Thoracic aorta (tissue), 2 donors: ENCODE measurements at regions not wholly inside any gene's neighbourhood (a gene's known extent, or its start where the extent isn't known, plus 50 kb on each side); places are given as distances from the start of the nearest gene placed in this dataset.

ENCODE experiments used
- ATAC-seq: fragments of 150-250 bp; one replicate; pipeline ENCODE4 v1.8.0; 2017; ENCODE audit warnings: low read depth; ENCODE audit not compliant: insufficient number of reproducible peaks, low FRiP score
- DNase-seq: peaks from one replicate; pipeline ENCODE4 v3.0.0-alpha.2; 2020; ENCODE audit warnings: low spot score
- H3K27ac ChIP-seq, 2 donors: fragments of 200-600 bp; sonication (generic); 1 replicate in 1 of 2; 2 replicates in 1 of 2; pipeline ENCODE4 v1.5.1; 2016; ENCODE audit warnings: mild to moderate bottlenecking in 2 of 2, moderate library complexity in 2 of 2
- H3K27me3 ChIP-seq: fragments of 200-600 bp; sonication (generic); replicated peaks from 2 replicates; pipeline ENCODE4 v1.6.0; 2016; ENCODE audit warnings: mild to moderate bottlenecking; ENCODE audit not compliant: insufficient read depth
- H3K36me3 ChIP-seq: fragments of 200-600 bp; sonication (generic); one replicate; pipeline ENCODE4 v1.5.1; 2016
- H3K4me1 ChIP-seq, 2 donors: fragments of 200-600 bp; sonication (generic); 1 replicate in 1 of 2; 2 replicates in 1 of 2; pipeline versions ENCODE4 v1.5.1 to v1.6.0; 2016; ENCODE audit warnings: low read depth in 2 of 2, mild to moderate bottlenecking in 1 of 2; ENCODE audit not compliant: control insufficient read depth in 1 of 2
- H3K4me3 ChIP-seq: fragments of 200-600 bp; sonication (generic); 2 replicates; pipeline ENCODE4 v1.5.1; 2016; ENCODE audit warnings: mild to moderate bottlenecking
- H3K9me3 ChIP-seq: fragments of 200-600 bp; sonication (generic); 2 replicates; pipeline ENCODE4 v1.5.1; 2016
- CTCF ChIP-seq: fragments of 200-600 bp; sonication (generic); IDR thresholded peaks from one replicate; pipeline ENCODE4 v1.5.1; 2019; ENCODE audit warnings: antibody characterized with exemption

GRCh38 chr4:60366661-60367060 lies 833.5 kb upstream of the ADGRL3 start:
- TF ChIP-seq CTCF: no peak
- DNase-seq (no peak), ATAC-seq (no peak)
- Histone ChIP-seq H3K4me3 (no peak overlapping the region), H3K27ac (no peak overlapping the region), H3K9me3 (no peaks in the 10 kb centered on the region), H3K4me1 (no peaks in the 10 kb centered on the region), H3K27me3 (no peaks in the 10 kb centered on the region), H3K36me3 (no peaks in the 10 kb centered on the region)

- ATAC-seq (no peak), DNase-seq (no peak)
- no peak overlapping the region for H3K4me3 ChIP-seq
- H3K36me3 ChIP-seq: no peaks in the 10 kb centered on the region
- TF ChIP-seq CTCF: no peak
- no peaks in the 10 kb centered on the region for H3K4me1 ChIP-seq
- no peaks in the 10 kb centered on the region for H3K27me3 ChIP-seq
- no peaks in the 10 kb centered on the region for H3K9me3 ChIP-seq
- H3K27ac ChIP-seq: no peak overlapping the region
Measured at GRCh38 chr4:60368986-60369385, 831.1 kb upstream of the ADGRL3 start.

GRCh38 chr4:60378010-60378409 lies 822.1 kb upstream of the ADGRL3 start:
- H3K4me1 ChIP-seq: no peaks in the 10 kb centered on the region

GRCh38 chr4:60384516-60384915 lies 815.6 kb upstream of the ADGRL3 start:
- no peaks in the 10 kb centered on the region for H3K27me3 ChIP-seq
- H3K36me3 ChIP-seq: no peaks in the 10 kb centered on the region
- DNase-seq (no peak), ATAC-seq (no peak)
- no peak overlapping the region for H3K27ac ChIP-seq
- H3K4me3 ChIP-seq: no peak overlapping the region
- no peaks in the 10 kb centered on the region for H3K4me1 ChIP-seq
- H3K9me3 ChIP-seq: no peaks in the 10 kb centered on the region
- TF ChIP-seq CTCF: no peak

More at GRCh38 chr4:60378010-60378409, 822.1 kb upstream of the ADGRL3 start:
- Histone ChIP-seq H3K9me3 (no peaks in the 10 kb centered on the region), H3K4me3 (no peak overlapping the region), H3K27ac (no peak overlapping the region), H3K36me3 (no peaks in the 10 kb centered on the region), H3K27me3 (no peaks in the 10 kb centered on the region)
- no peak for TF ChIP-seq CTCF
- ATAC-seq (no peak), DNase-seq (no peak)

- DNase-seq (no peak), ATAC-seq (no peak)
- Histone ChIP-seq H3K4me1 (no peaks in the 10 kb centered on the region), H3K27ac (no peak overlapping the region), H3K4me3 (no peak overlapping the region), H3K9me3 (no peaks in the 10 kb centered on the region), H3K36me3 (no peaks in the 10 kb centered on the region), H3K27me3 (no peaks in the 10 kb centered on the region)
- TF ChIP-seq CTCF: no peak
Measured at GRCh38 chr4:60389633-60390032, 810.5 kb upstream of the ADGRL3 start.
